GM10248 (cell line): ENCODE measurements at regions not wholly inside any gene's neighbourhood (a gene's known extent, or its start where the extent isn't known, plus 50 kb on each side); places are given as distances from the start of the nearest gene placed in this dataset.

ENCODE experiments used
- CTCF ChIA-PET: fragments of 300-600 bp; sonication (Branson Sonifier 250); formaldehyde crosslinking; extraction: SDS; loops from one replicate; lab custom pipeline; 2021; ENCODE audit warnings: antibody characterized with exemption; lab: Yijun Ruan, JAX
- POLR2A ChIA-PET: fragments of 350-650 bp; sonication (Branson Sonifier 250); formaldehyde crosslinking; extraction: SDS; loops from one replicate; lab custom pipeline; 2020; ENCODE audit warnings: antibody characterized with exemption; lab: Yijun Ruan, JAX
- DNase-seq: peaks from one replicate; pipeline ENCODE4 v3.0.0; 2012; ENCODE audit errors: extremely low spot score
- CTCF ChIP-seq: IDR thresholded peaks from 2 replicates; pipeline ENCODE4 v1.5.1; 2012; ENCODE audit warnings: mild to moderate bottlenecking, low read depth; ENCODE audit errors: extremely low read depth, missing control alignments, control extremely low read depth

- POLR2A ChIA-PET: no interaction called here
- DNase-seq: no peak
- no peak for TF ChIP-seq CTCF
- CTCF ChIA-PET: no interaction called here
Observed at GRCh38 chr1:63266857-63267256, 55.5 kb upstream of the FOXD3 start.

- TF ChIP-seq CTCF: no peak
- ChIA-PET CTCF (interaction anchor here (1.1 kb wide), 1 partner anchor 21 kb away, joined by 3 read pairs; no protein-coding TSS in a partner anchor), POLR2A (no interaction called here)
- DNase-seq: no peak
Observed at GRCh38 chr1:63268876-63269275, 53.5 kb upstream of the FOXD3 start.

GRCh38 chr1:63269571-63269970 lies 52.8 kb upstream of the FOXD3 start:
- no peak for TF ChIP-seq CTCF
- ChIA-PET CTCF (interaction anchor here (1.1 kb wide), 1 partner anchor 20 kb away, joined by 3 read pairs; no protein-coding TSS in a partner anchor), POLR2A (no interaction called here)
- no peak for DNase-seq
